DND-41 (cell line): ENCODE measurements at regions not wholly inside any gene's neighbourhood (a gene's known extent, or its start where the extent isn't known, plus 50 kb on each side); places are given as distances from the start of the nearest gene placed in this dataset.

Experiments used
- EZH2 ChIP-seq: IDR thresholded peaks from 3 replicates; pipeline ENCODE4 v1.6.1; 2012; ENCODE audit warnings: borderline replicate concordance, low read depth, mild to moderate bottlenecking, moderate library complexity, low read length, inconsistent platforms; ENCODE audit not compliant: severe bottlenecking
- TF ChIP-seq, protein P1 (sequence below): IDR thresholded peaks from 2 replicates; pipeline ENCODE4 v1.5.1; 2012; ENCODE audit warnings: borderline replicate concordance, low read length, moderate library complexity, mild to moderate bottlenecking; ENCODE audit not compliant: poor library complexity, severe bottlenecking; ENCODE audit errors: extremely low read depth

DNA sequence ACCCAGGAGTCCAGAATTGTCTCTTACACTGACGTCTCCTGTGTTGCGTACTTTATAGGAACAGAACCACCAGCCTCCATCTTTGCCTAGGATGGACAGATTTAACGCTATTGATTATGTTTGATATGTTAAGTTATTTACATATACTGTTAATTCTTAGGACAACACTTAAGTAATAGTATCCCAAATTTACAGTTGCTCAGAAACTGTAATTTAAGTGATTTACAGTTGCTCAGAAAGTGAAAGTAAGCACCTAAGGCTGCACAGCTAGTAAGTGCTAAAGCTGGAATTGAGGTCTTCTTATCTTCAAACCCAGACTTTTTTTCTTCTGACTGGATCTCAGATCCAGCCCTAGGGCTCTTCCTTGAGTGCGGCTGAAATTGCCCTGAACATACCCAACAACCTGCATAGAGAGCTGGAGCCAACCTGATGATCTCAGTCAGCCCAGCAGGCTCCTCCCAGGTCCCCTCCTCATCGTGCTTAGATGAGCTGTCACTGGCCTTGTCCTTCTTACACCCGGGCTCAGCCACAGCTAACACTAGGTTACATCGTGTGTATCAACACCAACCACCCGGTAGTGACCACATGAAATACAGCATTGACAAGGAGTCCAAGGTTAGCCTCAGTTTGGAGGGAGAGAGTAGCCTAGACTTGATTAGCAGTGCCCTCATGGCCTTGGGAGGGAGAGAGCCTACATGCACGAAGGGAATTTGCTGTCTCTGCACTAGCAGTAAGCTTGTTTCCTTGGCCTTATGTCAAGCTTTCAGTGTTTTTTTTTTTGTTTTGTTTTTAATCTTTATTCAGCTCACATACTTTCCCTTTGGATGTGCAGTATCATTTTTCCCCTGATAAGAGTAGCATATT, 111.1 kb upstream of the ARHGAP5 start:
- TF ChIP-seq, protein P1, sequence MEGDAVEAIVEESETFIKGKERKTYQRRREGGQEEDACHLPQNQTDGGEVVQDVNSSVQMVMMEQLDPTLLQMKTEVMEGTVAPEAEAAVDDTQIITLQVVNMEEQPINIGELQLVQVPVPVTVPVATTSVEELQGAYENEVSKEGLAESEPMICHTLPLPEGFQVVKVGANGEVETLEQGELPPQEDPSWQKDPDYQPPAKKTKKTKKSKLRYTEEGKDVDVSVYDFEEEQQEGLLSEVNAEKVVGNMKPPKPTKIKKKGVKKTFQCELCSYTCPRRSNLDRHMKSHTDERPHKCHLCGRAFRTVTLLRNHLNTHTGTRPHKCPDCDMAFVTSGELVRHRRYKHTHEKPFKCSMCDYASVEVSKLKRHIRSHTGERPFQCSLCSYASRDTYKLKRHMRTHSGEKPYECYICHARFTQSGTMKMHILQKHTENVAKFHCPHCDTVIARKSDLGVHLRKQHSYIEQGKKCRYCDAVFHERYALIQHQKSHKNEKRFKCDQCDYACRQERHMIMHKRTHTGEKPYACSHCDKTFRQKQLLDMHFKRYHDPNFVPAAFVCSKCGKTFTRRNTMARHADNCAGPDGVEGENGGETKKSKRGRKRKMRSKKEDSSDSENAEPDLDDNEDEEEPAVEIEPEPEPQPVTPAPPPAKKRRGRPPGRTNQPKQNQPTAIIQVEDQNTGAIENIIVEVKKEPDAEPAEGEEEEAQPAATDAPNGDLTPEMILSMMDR = no peak
- TF ChIP-seq EZH2 = no peak
